Stomach (tissue), 8 donors: ENCODE measurements at regions not wholly inside any gene's neighbourhood (a gene's known extent, or its start where the extent isn't known, plus 50 kb on each side); places are given as distances from the start of the nearest gene placed in this dataset.

Experiments used
- DNase-seq, 2 donors: peaks; one replicate each; pipeline versions ENCODE4 v3.0.0 to v3.0.0-alpha.2; 2013 to 2019
- H3K27ac ChIP-seq, 5 donors: fragments of 200-600 bp in 4 of 5; sonication (generic) in 4 of 5; one replicate each; pipeline ENCODE4 v1.5.1; 2013 to 2019; ENCODE audit warnings: mild to moderate bottlenecking in 1 of 5, moderate library complexity in 1 of 5
- H3K27me3 ChIP-seq, 3 donors: fragments of 200-600 bp; sonication (generic); one replicate each; pipeline ENCODE4 v1.5.1; 2017 to 2019; ENCODE audit warnings: mixed run types in 1 of 3
- H3K36me3 ChIP-seq, 4 donors: fragments of 200-600 bp; sonication (generic); 1 replicate in 3 of 4; 2 replicates in 1 of 4; pipeline ENCODE4 v1.5.1; 2016 to 2019
- H3K4me1 ChIP-seq, 4 donors: fragments of 200-600 bp; sonication (generic); one replicate each; pipeline ENCODE4 v1.5.1; 2016 to 2019
- H3K4me3 ChIP-seq, 4 donors: fragments of 200-600 bp; sonication (generic) in 3 of 4; one replicate each; pipeline ENCODE4 v1.5.1; 2016 to 2019; ENCODE audit warnings: mild to moderate bottlenecking in 1 of 4
- H3K9me3 ChIP-seq, 4 donors: fragments of 200-600 bp; sonication (generic); one replicate each; pipeline ENCODE4 v1.5.1; 2016 to 2019
- CTCF ChIP-seq, 7 experiments: fragments of 450-650 bp in 4 of 7; fragments of 200-600 bp in 3 of 7; sonication (generic) in 3 of 7; IDR thresholded peaks; one replicate each; pipeline ENCODE4 v1.5.1; 2016 to 2019; ENCODE audit warnings: antibody characterized with exemption in 7 of 7, control low read depth in 2 of 7, mild to moderate bottlenecking in 1 of 7
- EP300 ChIP-seq: sonication (generic); formaldehyde crosslinking; IDR thresholded peaks from one replicate; pipeline ENCODE4 v1.6.1; 2017; ENCODE audit warnings: antibody characterized with exemption
- POLR2A ChIP-seq, 4 donors: fragments of 450-650 bp; IDR thresholded peaks; one replicate each; pipeline ENCODE4 v1.6.1; 2016; ENCODE audit warnings: antibody characterized with exemption in 4 of 4, control low read depth in 2 of 4, mild to moderate bottlenecking in 1 of 4, moderate library complexity in 1 of 4
- POLR2AphosphoS5 ChIP-seq, 3 donors: sonication (generic); formaldehyde crosslinking; IDR thresholded peaks; one replicate each; pipeline ENCODE4 v1.6.1; 2016; ENCODE audit warnings: antibody characterized with exemption in 3 of 3
- WGBS, 5 donors: extraction: QIAGEN DNeasy Blood & Tissue Kit in 3 of 5; methylation state at CpG; one replicate each; pipeline versions ENCODE4 v1.1.5 to v1.1.7; 2013 to 2018; 5-methylcytosine and 5-hydroxymethylcytosine counted together
- intact Hi-C: fragments of 100-400 bp; cut with DNase I; formaldehyde crosslinking; loops from one replicate; pipeline ENCODE4 v1.15.1; 2023; ENCODE audit warnings: low total_unique reads
- donor health status: healthy with polysubstance abuse.
- donor health status: Bipolar disorder and iron deficiency.
- donor health status: healthy.

GRCh38 chr20:56693217-56693616, 64.1 kb downstream of the TFAP2C start:
- H3K4me3 ChIP-seq, result no peak overlapping the region
- no peak for TF ChIP-seq CTCF (IDR thresholded peaks at IDR 0.05)
- DNase-seq, result no peak
- H3K27me3 ChIP-seq, result peaks cover 0 to 32% (median 12%) of the 10 kb centered on the region in 3 donors
- H3K36me3 ChIP-seq, result no peaks in the 10 kb centered on the region
- H3K9me3 ChIP-seq, result no peaks in the 10 kb centered on the region
- intact Hi-C loops, result no loop called here
- 91 to 96% (median 95%) methylated on average over 5 of the region's 5 CpGs for whole genome bisulfite sequencing, 5 donors
- no peak overlapping the region for H3K27ac ChIP-seq
- H3K4me1 ChIP-seq, result peaks cover 0 to 10% (median 0%) of the 10 kb centered on the region in 4 donors

GRCh38 chr20:56697476-56697875, 68.4 kb downstream of the TFAP2C start:
- Histone ChIP-seq H3K27me3 (peaks cover 0 to 19% (median 0%) of the 10 kb centered on the region in 3 donors), H3K4me3 (no peak overlapping the region), H3K36me3 (no peaks in the 10 kb centered on the region), H3K9me3 (no peaks in the 10 kb centered on the region), H3K4me1 (no peaks in the 10 kb centered on the region), H3K27ac (no peak overlapping the region)
- no peak for DNase-seq
- 69 to 83% (median 82%) methylated on average over 11 of the region's 11 CpGs for WGBS, 5 donors
- intact Hi-C loops, result no loop called here
- TF ChIP-seq EP300 (no peak), POLR2AphosphoS5 (IDR thresholded peaks at IDR 0.05) (no peak), POLR2A (IDR thresholded peaks at IDR 0.05) (no peak), CTCF (IDR thresholded peaks at IDR 0.05) (no peak)

GRCh38 chr20:56698297-56698696, 69.2 kb downstream of the TFAP2C start:
- 82 to 91% (median 86%) methylated on average over 3 of the region's 3 CpGs for WGBS, 5 donors
- Histone ChIP-seq H3K9me3 (no peaks in the 10 kb centered on the region), H3K36me3 (no peaks in the 10 kb centered on the region), H3K27ac (no peak overlapping the region), H3K4me3 (no peak overlapping the region), H3K27me3 (peaks cover 0 to 27% (median 0%) of the 10 kb centered on the region in 3 donors), H3K4me1 (no peaks in the 10 kb centered on the region)
- intact Hi-C loops, result no loop called here
- TF ChIP-seq POLR2AphosphoS5 (IDR thresholded peaks at IDR 0.05) (no peak), CTCF (IDR thresholded peaks at IDR 0.05) (no peak)
- no peak for DNase-seq

- H3K4me3 ChIP-seq, result no peak overlapping the region
- TF ChIP-seq POLR2A (IDR thresholded peaks at IDR 0.05) (no peak), POLR2AphosphoS5 (IDR thresholded peaks at IDR 0.05) (no peak), EP300 (no peak), CTCF (IDR thresholded peaks at IDR 0.05) (no peak)
- H3K4me1 ChIP-seq, result no peaks in the 10 kb centered on the region
- WGBS, 5 donors, result 43 to 58% (median 56%) methylated on average over 7 of the region's 7 CpGs
- no peaks in the 10 kb centered on the region for H3K9me3 ChIP-seq
- H3K27me3 ChIP-seq, result peaks cover 0 to 32% (median 0%) of the 10 kb centered on the region in 3 donors
- H3K27ac ChIP-seq, result no peak overlapping the region
- no peak for DNase-seq
- intact Hi-C loops, result no loop called here
- no peaks in the 10 kb centered on the region for H3K36me3 ChIP-seq
These were observed 69.6 kb downstream of the TFAP2C start for GRCh38 chr20:56698749-56699148.
